ENCODE measurements at regions not wholly inside any gene's neighbourhood (a gene's known extent, or its start where the extent isn't known, plus 50 kb on each side); places are given as distances from the start of the nearest gene placed in this dataset.

GRCh38 chr22:23404689-23405365 is 175.3 kb downstream of the IGLL1 start (continued):
- TF ChIP-seq STAT6 (CRISPR knock-in tag; IDR thresholded peaks at IDR 0.05; ENCODE audit: borderline replicate concordance) (no peak), TBL1XR1 (IDR thresholded peaks at IDR 0.05; ENCODE audit: borderline replicate concordance, low read length, partially characterized antibody) (no peak), SOX6 (IDR thresholded peaks at IDR 0.05) (no peak), SOX6 (CRISPR knock-in tag; IDR thresholded peaks at IDR 0.05) (no peak), ZNF138 (CRISPR knock-in tag; IDR thresholded peaks at IDR 0.05; ENCODE audit: low read depth) (0 out of 2 replicates have a peak, but pooled peaks have one; percentile 55), ZNF546 (CRISPR knock-in tag; conservative IDR thresholded peaks at IDR 0.05) (peak; percentile 85), MLX (CRISPR knock-in tag; IDR thresholded peaks at IDR 0.05) (peak; percentile 35; the same call in 1 of the 2 replicates), ETV5 (CRISPR knock-in tag; IDR thresholded peaks at IDR 0.05; ENCODE audit: borderline replicate concordance) (0 out of 2 replicates have a peak, but pooled peaks have one; percentile 23), FOXP4 (CRISPR knock-in tag; IDR thresholded peaks at IDR 0.05) (peak; percentile 34; the same call in 1 of the 2 replicates), ZFY (CRISPR knock-in tag; IDR thresholded peaks at IDR 0.05) (no peak), NR0B2 (CRISPR knock-in tag; IDR thresholded peaks at IDR 0.05) (no peak), ZNF441 (CRISPR knock-in tag; IDR thresholded peaks at IDR 0.05; ENCODE audit: borderline replicate concordance) (peak; percentile 85), ZNF136 (CRISPR knock-in tag; IDR thresholded peaks at IDR 0.05; ENCODE audit: low read depth) (no peak), ZSCAN30 (CRISPR knock-in tag; IDR thresholded peaks at IDR 0.05) (no peak), ZIK1 (CRISPR knock-in tag; IDR thresholded peaks at IDR 0.05; ENCODE audit: borderline replicate concordance, low read depth) (peak; percentile 60; the same call in 1 of the 2 replicates), ZNF788 (CRISPR knock-in tag; IDR thresholded peaks at IDR 0.05; ENCODE audit: borderline replicate concordance) (peak; percentile 43; the same call in 1 of the 2 replicates), ZNF432 (CRISPR knock-in tag; IDR thresholded peaks at IDR 0.05; ENCODE audit: borderline replicate concordance) (no peak), ZNF280B (CRISPR knock-in tag; IDR thresholded peaks at IDR 0.05; ENCODE audit: borderline replicate concordance) (peak; percentile 43; the same call in 1 of the 2 replicates), NR3C1 (CRISPR knock-in tag; IDR thresholded peaks at IDR 0.05) (no peak), RFX3 (CRISPR knock-in tag; IDR thresholded peaks at IDR 0.05) (no peak), AKAP8 (CRISPR knock-in tag; IDR thresholded peaks at IDR 0.05) (no peak), HOXD1 (CRISPR knock-in tag; IDR thresholded peaks at IDR 0.05) (peak; percentile 77; the same call in 1 of the 2 replicates), ZNF24 (IDR thresholded peaks at IDR 0.05) (no peak)
